Activated effector memory CD4-positive, alpha-beta T cell treated with anti-CD3 and anti-CD28 coated beads, Interleukin-2, amount 50 U/mL, for 16 hours (primary cell): ENCODE measurements at regions not wholly inside any gene's neighbourhood (a gene's known extent, or its start where the extent isn't known, plus 50 kb on each side); places are given as distances from the start of the nearest gene placed in this dataset.

Experiments used
- DNase-seq: peaks from one replicate; pipeline ENCODE4 v3.0.0-alpha.2; 2020

DNA sequence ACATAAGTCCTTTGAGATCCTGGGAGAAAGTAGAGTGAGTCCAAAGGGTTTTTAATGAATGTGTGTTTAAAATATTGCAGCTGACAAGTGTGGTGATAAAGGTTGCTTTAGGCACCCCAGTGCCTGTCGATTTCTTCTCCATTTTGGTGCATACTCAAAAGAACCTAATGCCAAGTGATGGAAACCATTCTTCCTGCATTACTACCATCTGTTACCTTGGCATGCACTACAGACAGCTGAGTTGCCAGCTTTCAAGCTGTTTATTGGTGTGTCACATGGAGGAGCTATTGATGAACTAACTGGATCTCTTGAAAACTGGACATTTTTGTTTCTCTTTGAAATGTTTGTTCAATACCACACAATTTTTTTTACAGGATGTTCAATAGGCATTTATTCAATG is 350.0 kb downstream of the AKAIN1 start:
- DNase-seq, result no peak

DNA sequence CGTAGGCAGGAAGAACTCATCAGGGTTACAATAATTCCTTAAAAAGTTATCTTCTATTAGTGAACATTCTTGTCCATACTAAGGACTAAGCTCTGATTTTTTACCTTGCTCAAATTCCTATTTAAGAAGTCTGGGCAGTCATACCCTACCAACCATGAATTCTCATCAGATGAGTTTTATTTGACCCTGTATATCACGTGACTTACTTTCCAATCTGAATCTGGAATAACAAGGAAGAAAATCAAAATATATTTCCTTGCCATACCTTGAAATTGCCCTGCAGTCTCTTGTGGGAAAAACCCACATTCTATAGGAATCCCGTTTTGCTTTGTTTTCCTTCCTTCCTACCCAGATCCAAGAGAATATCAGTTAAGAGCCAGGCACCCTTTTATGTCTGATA is 352.7 kb downstream of the AKAIN1 start:
- DNase-seq, result no peak

DNA sequence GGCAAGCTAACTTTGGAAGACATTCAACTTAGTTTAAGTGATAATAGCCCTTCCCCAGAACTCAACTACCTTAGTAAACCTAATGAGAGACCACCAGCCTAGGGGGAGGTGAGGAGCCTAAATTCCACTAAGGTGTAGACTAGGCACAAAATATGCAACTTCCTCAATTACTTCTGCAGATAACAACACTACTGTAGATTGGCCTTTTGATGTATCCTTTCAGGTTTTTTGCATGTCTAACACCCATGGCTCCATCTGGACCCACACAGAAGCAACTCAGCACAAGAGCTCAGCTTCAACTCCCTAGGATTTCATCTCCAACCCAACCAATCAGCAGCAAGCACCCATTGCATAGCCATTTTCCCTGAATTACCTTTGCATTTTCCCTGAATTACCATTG is 353.3 kb downstream of the AKAIN1 start:
- DNase-seq, result no peak

DNA sequence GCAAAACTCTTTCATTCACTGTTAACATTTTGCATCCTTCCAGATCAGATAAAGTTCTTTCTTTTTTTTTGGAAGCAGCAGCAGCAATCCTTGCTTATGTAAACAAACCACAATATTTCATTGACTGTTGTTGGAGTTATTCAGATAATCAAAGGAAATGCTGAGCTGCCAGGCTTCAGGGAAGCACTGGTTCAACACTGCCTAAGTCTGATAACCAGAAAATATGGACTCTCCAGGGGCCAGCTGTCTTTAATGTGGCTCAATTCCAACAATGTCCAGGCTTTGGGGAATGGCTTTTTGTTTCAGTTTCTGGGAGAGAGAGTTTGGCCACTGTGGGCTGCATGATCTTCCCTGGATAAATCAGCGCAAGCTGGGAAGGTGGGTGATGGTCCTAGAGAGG is 354.3 kb downstream of the AKAIN1 start:
- DNase-seq, result no peak

DNA sequence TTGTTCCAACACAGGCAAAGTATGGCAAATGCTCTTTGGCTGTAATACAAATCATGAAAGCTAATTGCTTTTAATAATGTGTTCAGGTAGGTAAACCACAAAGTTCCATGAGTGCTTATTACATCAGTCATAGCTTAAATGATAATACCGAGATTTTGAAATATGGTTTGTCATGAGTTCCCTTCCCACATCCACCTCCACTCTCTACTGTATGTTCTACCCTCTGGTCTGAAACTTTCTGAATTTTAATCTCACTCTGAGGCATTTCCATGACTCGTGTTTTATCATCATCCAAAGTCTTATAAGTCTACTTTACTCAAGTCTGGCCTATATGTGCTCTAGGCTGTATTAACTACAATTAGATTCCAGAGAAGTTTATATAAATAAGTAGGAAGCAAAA is 354.8 kb downstream of the AKAIN1 start:
- DNase-seq, result no peak

DNA sequence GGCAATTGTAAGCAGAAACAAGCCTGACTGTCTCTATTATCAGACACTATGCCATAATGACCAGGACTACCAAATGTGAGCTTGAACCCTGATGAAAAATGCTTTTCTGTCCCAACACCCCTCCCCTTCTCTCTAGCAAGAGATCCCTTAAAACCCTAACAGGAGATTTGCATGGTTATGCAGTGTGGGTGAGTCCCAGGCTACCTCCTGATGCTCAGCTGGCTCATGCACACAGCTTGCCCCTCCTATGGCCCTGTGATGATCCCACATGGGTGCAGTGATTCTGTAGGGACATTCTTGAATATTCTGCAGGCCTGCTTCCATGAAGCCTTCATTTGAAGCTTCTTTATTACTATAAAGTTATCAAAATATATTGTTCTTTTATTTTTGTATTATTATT is 357.4 kb downstream of the AKAIN1 start:
- DNase-seq, result no peak

DNA sequence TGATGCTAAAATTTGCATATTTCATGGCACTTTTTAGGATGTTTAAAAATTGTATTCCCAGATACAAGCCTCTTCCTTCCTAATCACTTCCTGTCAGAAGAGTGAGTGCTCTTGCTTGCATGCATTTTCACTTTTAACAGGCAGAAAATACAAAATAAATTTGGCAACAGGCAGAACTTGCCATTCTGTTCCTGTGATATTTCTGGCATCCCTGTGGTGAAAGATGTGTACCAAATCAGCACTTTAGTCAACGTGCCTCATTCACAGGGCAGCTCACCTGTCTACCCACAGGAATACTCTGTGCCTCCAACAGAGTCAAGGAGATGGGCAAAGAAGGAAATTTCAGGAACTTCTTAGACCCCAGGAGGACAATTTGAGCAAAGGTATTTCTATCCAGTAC is 360.9 kb downstream of the AKAIN1 start:
- no peak for DNase-seq

DNA sequence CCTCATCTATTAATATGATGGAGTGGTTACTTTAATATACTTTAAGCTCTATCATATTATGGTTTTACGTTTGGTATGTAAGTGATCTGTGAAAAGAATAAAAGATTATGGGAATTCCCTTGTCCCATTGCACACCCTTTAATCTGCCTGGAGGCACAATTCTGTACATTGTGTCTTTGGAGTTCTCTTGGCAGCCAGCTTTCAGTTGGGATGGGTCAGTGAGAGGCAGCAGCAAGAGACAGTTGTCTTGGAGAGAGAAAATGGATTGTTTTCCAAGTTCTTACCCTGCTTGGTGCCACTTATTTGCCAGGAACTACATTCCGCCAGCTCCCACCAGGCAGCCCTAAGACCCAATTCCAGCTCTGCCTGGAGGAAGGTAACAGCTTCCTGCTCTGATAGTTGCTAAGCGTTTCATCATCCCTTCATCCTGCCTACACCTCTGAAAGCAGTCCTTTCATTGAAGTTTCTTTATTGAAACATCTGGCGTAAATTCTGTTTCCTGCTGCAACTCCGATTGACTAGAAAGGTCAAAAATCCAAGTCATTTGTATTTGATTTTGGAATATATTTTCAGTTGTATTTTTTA is 365.2 kb downstream of the AKAIN1 start:
- no peak for DNase-seq

DNA sequence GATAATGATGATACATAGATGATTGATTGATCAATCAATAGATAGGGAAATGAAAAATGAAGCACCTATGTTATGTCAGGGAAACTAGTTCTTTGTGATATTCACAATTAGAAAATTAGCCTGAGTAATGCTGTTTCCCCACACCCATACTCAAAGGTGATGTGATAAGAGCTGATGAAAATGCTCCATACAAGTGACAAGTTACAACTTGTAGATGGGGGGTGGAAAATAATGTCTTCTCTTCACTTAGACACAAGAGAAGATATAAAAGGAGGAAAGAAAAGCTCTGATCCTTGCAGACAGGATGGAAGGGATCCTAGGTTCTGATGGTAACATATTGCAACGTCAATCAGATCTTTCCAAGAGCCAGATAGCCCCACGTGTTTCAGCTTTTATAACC is 365.9 kb downstream of the AKAIN1 start:
- DNase-seq, result no peak

DNA sequence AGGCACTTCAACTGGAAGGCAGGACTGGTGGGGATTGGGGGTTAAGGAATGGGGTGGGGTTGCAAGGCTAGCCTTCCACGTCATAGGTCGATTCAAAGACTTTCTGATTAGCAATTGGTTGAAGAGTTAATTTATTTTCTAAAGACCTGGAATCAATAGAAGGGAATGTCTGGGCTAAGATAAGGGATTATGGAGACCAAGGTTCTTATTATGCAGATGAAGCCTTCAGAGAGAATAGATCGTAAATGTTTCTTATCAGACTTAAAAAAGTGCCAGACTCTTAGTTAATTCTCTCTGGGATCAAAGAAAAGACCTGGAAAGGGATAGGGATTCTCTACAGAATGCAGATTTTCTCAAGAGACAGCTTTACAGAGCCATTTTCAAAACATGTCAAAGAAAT is 368.0 kb upstream of the DLGAP1 start:
- DNase-seq, result no peak

DNA sequence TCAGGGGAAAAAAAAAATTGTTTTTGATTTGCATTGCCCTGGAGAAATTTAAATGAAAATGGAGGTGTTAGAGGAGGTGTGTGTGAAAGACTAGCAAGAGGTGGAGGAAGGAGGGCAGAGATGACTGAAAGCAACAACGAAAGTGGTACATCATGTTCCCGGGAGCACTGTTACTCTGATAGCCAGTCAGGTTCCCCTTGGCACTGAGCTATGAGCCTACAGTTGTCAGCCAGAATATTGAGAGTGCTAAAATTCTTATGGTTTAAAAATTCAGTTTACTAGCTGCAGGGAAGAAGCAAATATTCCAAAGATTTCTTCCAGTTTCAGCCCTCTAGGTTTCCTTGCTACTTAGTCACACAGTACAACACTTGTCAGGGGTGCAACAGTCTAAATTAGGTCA is 366.7 kb upstream of the DLGAP1 start:
- no peak for DNase-seq

DNA sequence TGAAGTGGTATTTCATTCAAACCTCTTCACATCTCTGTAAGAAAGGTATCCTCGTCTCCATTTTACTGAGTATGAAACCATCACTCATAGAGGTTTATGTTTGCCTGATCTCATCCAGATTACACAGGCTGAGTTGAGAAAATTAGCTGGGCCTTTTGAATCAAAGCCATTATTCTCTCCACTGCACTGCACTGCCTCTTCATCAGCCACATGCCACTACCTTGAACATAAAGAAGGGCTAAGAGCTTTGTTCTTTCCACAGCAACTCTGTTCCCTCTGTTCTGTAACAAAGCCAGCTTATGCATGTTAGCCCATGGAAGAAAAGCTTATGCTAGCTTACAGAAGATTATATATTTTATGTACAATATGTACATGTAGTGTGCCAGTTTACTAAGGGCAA is 362.6 kb upstream of the DLGAP1 start:
- no peak for DNase-seq

DNA sequence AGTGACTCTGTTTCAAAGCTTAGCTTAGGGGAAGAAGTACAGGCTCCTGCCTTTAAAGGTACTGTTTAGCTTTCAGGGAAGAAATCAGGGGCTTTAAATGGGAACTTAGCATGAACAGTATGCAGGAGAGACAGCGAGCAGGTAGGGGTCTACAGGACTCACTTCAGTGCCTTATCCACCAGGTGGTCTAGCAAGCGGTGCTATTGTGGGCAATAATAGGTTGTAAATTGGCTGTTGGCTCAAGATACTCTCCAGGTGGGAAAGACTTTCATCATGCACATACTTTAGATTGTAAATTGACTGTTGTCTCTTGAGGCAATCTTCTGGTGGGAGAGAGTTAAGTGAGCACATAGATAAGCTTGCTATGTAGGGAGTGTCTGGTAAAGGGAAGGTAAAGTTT is 358.6 kb upstream of the DLGAP1 start:
- DNase-seq, result no peak

DNA sequence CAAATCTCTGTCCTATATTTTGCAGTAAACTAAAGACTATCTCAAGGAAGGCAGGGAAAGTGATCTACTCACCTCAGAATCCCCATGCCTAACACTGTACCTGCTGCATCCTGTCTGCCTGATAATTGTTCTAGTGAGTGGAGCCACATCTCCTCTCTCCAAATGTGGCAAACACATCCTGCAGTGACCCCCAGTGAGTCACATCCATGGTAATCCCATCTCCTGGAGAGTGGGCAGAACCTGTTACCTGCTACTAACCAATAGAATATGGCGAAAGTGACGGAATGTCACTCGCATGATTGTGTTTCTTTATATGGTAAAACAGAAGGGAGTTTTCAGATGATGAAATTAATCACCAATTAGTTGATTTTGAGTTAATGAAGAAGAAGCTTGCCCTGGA is 353.8 kb upstream of the DLGAP1 start:
- DNase-seq, result no peak

DNA sequence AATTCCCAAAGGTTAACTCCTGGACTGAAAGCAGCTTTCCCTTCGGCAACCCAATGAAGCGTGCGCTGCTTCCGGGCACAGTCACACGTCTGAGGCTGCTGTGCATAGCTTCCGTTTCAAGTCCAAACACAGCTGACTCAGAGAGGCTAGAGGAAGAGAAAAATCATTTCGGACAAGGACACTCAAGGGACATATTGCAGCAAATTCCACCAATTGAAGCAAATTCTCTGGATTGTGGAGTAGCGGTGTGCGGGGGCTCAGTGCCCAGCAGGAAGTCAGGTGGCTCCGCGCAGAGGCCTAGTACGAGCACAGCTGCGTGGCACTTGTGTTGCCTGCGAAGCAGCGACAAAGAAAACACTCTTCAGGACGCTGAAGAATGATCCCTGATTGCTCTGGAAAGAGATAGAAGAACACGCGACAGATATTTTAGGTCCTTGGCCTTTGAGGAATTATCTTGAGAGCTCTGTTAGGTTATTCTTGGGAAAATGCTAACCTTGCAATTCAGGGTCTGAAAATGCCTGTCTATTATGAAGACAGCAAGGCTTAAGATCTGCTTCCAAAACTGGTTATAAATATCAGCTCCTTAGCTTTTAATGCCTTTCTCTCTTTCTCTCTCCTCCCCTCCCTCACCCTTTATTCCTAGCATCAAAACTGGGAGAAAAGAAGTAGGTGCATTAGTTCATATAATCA is 352.6 kb upstream of the DLGAP1 start:
- no peak for DNase-seq

DNA sequence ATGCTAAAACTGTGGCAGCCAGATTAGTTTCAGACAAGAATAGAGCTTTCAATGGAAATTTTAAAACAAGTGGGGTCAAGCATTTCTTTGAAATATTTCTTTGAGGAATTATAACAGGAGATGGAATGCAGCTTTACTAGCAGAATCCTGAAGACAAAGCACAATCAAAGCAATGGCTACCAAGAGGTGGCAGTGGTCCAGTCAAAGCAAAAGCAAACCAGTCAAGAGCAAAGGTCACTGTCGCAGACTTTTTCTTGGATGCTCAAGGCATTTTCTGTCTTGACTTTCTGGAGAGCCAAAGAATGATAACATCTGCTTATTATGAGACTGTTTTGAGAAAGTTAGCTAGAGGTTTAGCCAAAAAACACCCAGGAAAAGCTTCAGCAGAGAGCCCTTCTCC is 351.2 kb upstream of the DLGAP1 start:
- DNase-seq, result no peak

DNA sequence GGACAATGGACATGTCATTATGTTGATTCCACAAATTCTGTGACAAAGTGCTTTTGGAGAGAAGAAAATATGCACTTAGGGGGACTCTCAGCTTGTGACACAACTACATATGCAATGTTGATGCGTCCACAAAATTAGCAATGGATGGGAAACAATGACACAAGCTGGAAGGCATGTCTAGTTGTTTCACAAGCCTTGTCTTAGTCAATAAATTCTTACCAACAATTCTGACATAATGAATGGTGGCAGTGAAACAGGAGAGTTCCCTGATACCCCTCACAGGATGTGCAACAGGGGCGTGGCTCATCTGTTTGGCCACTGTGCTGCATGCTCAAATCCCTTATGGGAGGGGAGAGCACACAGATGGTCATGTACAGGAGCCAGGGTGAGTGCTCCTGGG is 347.2 kb upstream of the DLGAP1 start:
- no peak for DNase-seq

DNA sequence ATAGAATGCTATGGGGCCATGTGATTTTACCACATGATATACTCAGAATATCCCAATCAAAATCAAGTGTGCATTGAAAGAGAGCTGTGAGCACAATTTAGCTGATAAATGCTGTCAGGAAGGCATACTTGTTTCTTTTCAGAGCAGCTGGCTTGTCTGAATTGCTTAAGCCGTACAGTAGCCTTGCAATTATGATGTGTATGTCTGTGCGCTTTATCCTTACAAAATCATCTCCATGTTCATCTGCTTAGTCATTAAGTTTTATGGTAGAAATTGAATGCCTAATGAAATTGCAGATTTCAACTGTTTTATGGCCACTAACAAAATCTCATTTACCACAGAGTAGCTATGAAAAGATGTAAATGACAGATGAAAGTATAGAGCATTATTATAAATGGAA is 346.0 kb upstream of the DLGAP1 start:
- no peak for DNase-seq

DNA sequence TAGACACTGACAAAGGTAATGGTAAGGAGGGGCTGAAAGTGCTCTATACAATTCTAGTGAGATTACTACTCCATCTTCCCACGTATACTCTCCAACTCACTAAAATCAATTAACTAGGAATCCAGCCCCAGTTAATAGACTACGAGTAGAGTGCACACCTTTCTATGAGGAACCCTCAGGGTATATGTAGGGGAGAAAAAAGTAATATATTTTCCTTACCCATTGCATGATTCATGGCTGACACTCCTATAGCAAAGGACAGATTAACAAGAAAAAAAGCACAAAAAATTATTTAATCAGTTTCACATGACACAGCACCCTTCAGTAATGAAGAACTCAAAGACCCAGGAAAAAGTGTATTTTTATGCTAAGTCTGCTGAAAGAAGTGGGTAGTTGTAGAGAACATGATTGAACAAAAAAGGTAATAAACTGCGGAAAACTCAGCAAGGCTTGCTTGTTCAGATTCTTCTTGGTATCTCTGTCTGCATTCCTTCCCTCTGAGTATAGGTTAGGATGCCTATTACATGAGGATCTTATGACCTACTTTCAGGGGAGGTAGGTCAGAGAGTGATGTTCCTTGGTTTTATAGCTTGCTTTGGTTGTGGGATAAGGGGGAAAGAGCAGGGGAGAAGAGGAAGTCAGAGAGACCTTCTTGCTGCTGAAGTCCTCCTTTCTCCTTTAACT is 342.0 kb upstream of the DLGAP1 start:
- DNase-seq, result no peak

DNA sequence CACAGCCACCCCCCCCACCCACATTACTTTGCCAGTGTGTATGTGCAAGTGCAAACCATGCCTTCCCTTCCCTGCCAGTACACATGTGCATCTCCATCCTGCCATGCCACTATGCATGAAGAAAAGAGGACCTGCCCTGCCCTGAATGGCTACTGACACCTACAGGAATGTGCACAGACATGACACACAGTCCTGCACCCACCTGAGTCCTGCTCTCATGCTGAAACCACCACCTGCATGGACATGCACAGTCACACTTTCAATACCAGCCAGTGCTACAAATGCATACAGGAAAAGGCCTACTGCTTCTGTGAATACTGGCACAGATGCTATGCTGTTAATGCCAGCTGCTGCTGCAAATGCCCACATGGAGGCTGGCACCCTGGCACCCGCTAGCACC is 334.4 kb upstream of the DLGAP1 start:
- no peak for DNase-seq

DNA sequence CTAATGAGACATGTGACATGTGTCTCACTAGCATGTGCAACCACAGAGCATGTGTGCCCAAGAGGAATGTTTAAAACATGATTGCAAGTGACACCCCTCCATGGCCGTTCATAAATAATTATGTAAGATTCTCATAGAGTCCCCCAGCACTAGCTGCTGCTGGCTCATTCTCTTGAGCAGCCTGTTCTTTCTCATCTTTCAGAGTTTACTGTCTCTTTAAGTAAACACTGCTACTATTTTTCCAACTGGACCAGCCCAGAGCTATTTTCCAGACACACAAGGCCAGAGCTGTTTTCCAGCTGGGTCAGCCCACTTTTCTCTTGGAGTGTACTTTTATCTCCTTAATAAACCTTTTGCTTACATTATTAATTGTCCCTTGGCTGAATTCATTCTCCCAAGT is 326.8 kb upstream of the DLGAP1 start:
- no peak for DNase-seq

DNA sequence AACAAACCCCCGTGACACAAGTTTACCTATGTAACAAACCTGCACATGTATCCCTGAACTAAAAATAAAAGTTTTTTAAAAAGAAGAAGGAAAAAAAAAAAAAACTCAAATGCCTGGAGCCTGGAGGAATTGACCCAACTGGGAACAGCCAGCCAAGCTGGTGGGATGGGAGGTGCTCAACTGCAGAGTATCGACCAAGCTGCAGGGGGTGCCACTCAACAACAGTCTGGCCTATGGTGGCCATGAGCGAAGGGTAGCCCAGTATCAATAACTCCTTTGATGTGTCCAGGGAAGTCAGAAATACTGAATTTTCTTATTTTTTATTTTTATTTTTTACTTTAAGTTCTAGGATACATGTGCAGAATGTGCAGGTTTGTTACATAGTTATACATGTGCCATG is 310.3 kb upstream of the DLGAP1 start:
- DNase-seq, result no peak

DNA sequence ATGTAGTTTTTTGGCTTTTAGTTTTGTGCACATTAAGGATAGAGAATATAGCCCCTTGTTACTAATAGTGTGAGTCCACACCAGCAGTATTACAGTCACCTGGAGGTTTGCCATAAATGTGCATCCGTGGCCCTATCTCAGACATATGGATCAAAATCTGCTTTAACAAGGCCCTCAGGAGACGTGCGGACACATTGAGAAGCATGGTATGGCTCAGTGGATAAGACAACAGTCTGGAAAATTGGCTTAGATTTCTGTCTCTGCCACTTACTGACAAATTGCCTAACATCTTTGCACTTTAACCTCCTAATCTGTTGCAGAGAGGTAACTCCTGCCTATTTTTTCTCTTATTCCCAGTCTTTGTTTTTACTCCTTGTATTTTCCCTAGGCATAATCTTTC is 307.2 kb upstream of the DLGAP1 start:
- no peak for DNase-seq

DNA sequence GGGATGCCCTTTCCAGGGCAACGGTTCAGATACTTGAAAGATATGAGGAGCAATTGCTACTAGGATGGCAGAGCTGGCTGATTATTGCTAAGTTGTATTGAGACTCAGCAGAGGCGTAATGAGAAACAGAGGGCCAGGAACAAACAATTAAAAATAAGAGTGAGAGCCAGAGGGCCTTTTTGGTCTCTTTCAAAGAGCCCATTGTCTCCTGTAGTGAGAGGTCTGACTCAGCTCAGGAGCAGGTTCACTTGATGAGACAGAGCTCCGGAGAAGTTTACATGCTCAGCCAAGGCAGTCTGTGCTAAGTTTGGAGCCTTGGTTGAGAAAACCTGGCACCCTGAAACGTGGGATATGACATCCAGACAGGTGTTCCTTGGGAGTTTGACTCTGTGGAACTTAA is 303.9 kb upstream of the DLGAP1 start:
- no peak for DNase-seq

DNA sequence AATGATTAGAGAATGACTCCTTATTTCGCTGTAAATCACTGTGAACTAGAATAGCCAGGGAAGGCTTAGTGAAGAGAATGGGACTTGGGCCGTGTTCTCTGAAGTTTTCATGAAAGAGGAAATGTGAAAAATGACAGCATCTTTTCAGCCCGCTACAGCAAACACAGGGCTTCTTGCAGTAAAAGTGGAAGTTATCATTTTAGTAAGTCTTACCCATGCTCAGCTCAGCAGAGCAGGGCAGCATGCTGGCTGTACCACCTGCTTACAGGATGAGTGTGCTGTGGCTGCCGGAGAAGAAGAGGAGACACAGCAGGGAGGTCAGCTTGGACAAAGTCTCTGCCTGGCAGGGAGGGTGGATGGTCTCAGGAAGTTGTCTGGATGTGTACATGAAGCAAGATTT is 300.7 kb upstream of the DLGAP1 start:
- DNase-seq, result no peak
